DMS53 (cell line): ENCODE measurements at regions not wholly inside any gene's neighbourhood (a gene's known extent, or its start where the extent isn't known, plus 50 kb on each side); places are given as distances from the start of the nearest gene placed in this dataset.
A peak's percentile ranks its signal among the peaks of the same experiment; 100 is the strongest.

Experiments used
- DNase-seq: peaks from one replicate; lab custom pipeline; 2025; lab: John Stamatoyannopoulos, UW

- DNase-seq = no peak
Observed at GRCh38 chr11:116473206-116473769, 299.5 kb downstream of the BUD13 start.

GRCh38 chr11:116472651-116473050, 300.1 kb downstream of the BUD13 start:
- no peak for DNase-seq

GRCh38 chr11:116471608-116472256, 301.1 kb downstream of the BUD13 start:
- no peak for DNase-seq

GRCh38 chr11:116468699-116469098, 304.1 kb downstream of the BUD13 start:
- DNase-seq = no peak

GRCh38 chr11:116467823-116468222, 305.0 kb downstream of the BUD13 start:
- no peak for DNase-seq

- no peak for DNase-seq
Observed at GRCh38 chr11:116466801-116467200, 306.0 kb downstream of the BUD13 start.

GRCh38 chr11:116466191-116466590, 306.6 kb downstream of the BUD13 start:
- no peak for DNase-seq

GRCh38 chr11:116465056-116465455, 307.7 kb downstream of the BUD13 start:
- no peak for DNase-seq

GRCh38 chr11:116461789-116462188, 311.0 kb downstream of the BUD13 start:
- DNase-seq = no peak

- no peak for DNase-seq
Observed at GRCh38 chr11:116460156-116460920, 312.4 kb downstream of the BUD13 start.

- DNase-seq = no peak
Observed at GRCh38 chr11:116459185-116460045, 313.4 kb downstream of the BUD13 start.

GRCh38 chr11:116458546-116458945, 314.2 kb downstream of the BUD13 start:
- DNase-seq = no peak

GRCh38 chr11:116457336-116458007, 315.3 kb downstream of the BUD13 start:
- DNase-seq = no peak

- DNase-seq = no peak
Observed at GRCh38 chr11:116454951-116455350, 317.8 kb downstream of the BUD13 start.

GRCh38 chr11:116454020-116454645, 318.7 kb downstream of the BUD13 start:
- DNase-seq = peak; percentile 79

GRCh38 chr11:116452461-116452860, 320.3 kb downstream of the BUD13 start:
- DNase-seq = no peak

- DNase-seq = no peak
Observed at GRCh38 chr11:116449522-116449921, 323.3 kb downstream of the BUD13 start.

- DNase-seq = peak; percentile 26
Observed at GRCh38 chr11:116446048-116446941, 326.5 kb downstream of the BUD13 start.

- no peak for DNase-seq
Observed at GRCh38 chr11:116445108-116446047, 327.4 kb downstream of the BUD13 start.
